Ascending aorta (tissue), 2 donors: ENCODE measurements at regions not wholly inside any gene's neighbourhood (a gene's known extent, or its start where the extent isn't known, plus 50 kb on each side); places are given as distances from the start of the nearest gene placed in this dataset.

ENCODE experiments used
- DNase-seq, 2 donors: peaks; one replicate each; pipeline ENCODE4 v3.0.0-alpha.2; 2019; ENCODE audit warnings: low spot score in 2 of 2
- H3K27ac ChIP-seq, 2 donors: fragments of 200-600 bp; sonication (generic); one replicate each; pipeline ENCODE4 v1.5.1; 2016 to 2017; ENCODE audit warnings: mild to moderate bottlenecking in 1 of 2
- H3K27me3 ChIP-seq: fragments of 200-600 bp; sonication (generic); one replicate; pipeline ENCODE4 v1.5.1; 2017
- H3K36me3 ChIP-seq, 2 donors: fragments of 200-600 bp; sonication (generic); one replicate each; pipeline ENCODE4 v1.5.1; 2016
- H3K4me1 ChIP-seq, 2 donors: fragments of 200-600 bp; sonication (generic); one replicate each; pipeline ENCODE4 v1.5.1; 2016 to 2017; ENCODE audit warnings: mild to moderate bottlenecking in 1 of 2
- H3K4me3 ChIP-seq, 2 donors: fragments of 200-600 bp; sonication (generic); one replicate each; pipeline ENCODE4 v1.5.1; 2016 to 2017; ENCODE audit warnings: mild to moderate bottlenecking in 1 of 2
- H3K9me3 ChIP-seq, 2 donors: fragments of 200-600 bp; sonication (generic); one replicate each; pipeline ENCODE4 v1.5.1; 2016
- CTCF ChIP-seq, 3 experiments: fragments of 200-600 bp in 2 of 3; fragments of 450-650 bp in 1 of 3; sonication (generic) in 2 of 3; IDR thresholded peaks; one replicate each; pipeline ENCODE4 v1.5.1; 2016 to 2019; ENCODE audit warnings: antibody characterized with exemption in 3 of 3, mild to moderate bottlenecking in 1 of 3, moderate library complexity in 1 of 3
- intact Hi-C: fragments of 100-400 bp; cut with DNase I; formaldehyde crosslinking; loops from one replicate; pipeline ENCODE4 v1.15.1; 2023

GRCh38 chr3:124391774-124392173 lies 338.5 kb upstream of the UMPS start:
- DNase-seq: no peak
- Histone ChIP-seq H3K9me3 (no peaks in the 10 kb centered on the region), H3K4me1 (peaks cover 7 to 20% of the 10 kb centered on the region in 2 donors), H3K27ac (no peak overlapping the region), H3K4me3 (no peak overlapping the region), H3K27me3 (no peaks in the 10 kb centered on the region), H3K36me3 (peaks cover 17 to 37% of the 10 kb centered on the region in 2 donors)
- intact Hi-C loops: no loop called here
- TF ChIP-seq CTCF (IDR thresholded peaks at IDR 0.05): no peak

DNA sequence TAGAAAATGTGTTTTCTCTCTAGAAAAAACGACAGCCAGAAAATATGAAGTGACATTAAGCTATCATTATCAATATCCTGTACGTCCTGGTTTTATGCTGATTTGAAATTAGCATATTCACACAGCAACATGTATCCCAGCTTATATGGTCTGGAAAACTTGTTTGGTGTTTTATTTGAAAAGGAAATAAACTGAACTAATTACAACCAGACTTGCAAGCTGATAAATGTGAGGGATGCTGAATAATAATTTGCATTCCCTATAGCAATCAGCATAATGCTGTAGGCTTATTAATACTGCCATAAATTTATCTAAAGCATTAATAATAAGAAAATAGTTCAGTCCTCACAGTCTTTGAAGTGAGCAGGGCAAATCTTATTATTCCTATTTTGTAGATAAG lies 336.9 kb upstream of the UMPS start:
- TF ChIP-seq CTCF (IDR thresholded peaks at IDR 0.05): no peak
- H3K36me3 ChIP-seq: peaks cover 12 to 41% of the 10 kb centered on the region in 2 donors
- intact Hi-C loops: no loop called here
- no peak for DNase-seq
- H3K4me3 ChIP-seq: no peak overlapping the region
- peak overlapping the region in 1 of 2 donors; percentile 24 for H3K27ac ChIP-seq
- no peaks in the 10 kb centered on the region for H3K9me3 ChIP-seq
- no peaks in the 10 kb centered on the region for H3K27me3 ChIP-seq
- H3K4me1 ChIP-seq: peaks cover 7 to 32% of the 10 kb centered on the region in 2 donors

GRCh38 chr3:124395162-124395561 lies 335.1 kb upstream of the UMPS start:
- H3K4me1 ChIP-seq: peaks cover 7 to 28% of the 10 kb centered on the region in 2 donors
- no peak for TF ChIP-seq CTCF (IDR thresholded peaks at IDR 0.05)
- H3K27me3 ChIP-seq: no peaks in the 10 kb centered on the region
- peaks cover 23 to 55% of the 10 kb centered on the region in 2 donors for H3K36me3 ChIP-seq
- no peak for DNase-seq
- intact Hi-C loops: no loop called here
- no peaks in the 10 kb centered on the region for H3K9me3 ChIP-seq
- H3K4me3 ChIP-seq: no peak overlapping the region
- peak overlapping the region; percentile 36 to 55 for H3K27ac ChIP-seq

DNA sequence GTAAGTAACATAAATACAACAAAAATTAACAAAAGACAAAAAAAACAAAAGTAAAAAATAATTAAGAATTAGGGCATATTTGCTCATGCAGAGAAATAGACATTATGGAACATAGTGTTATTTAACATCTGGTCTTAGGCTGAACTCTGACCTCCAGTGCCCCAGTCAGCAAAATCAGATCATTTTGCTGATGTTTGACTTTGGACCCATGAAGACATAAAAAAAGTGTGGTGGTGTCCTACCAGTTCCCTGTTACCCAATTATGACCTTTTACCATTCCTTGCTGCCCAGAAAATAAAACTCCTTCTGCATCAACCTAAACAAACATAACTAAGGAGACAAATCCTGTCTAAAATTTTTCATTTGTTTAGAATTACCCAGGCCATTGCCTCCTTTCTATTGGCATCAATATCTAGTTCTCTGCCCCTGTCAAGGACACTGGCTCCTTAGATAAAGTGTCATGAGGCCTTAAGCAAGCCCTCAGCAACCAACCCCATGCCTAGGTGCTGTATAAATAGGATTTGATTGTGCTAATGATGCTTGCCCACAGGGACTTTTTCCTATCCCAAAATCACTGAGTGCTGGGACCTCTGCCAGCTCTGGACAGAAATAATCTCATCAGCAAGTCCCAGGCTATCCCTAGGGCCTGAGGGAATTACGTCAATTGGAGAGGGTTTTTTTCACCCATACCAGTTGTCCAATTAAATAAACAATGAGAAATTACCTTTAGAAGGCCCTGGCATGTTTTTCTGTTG lies 334.5 kb upstream of the UMPS start:
- peak in 1 of 2 donors; percentile 76 for DNase-seq
- no peak for TF ChIP-seq CTCF (IDR thresholded peaks at IDR 0.05)
- Histone ChIP-seq H3K9me3 (no peaks in the 10 kb centered on the region), H3K4me1 (peaks cover 7 to 25% of the 10 kb centered on the region in 2 donors), H3K27ac (peak overlapping the region; percentile 6 to 55), H3K27me3 (no peaks in the 10 kb centered on the region), H3K4me3 (no peak overlapping the region), H3K36me3 (peaks cover 23 to 61% of the 10 kb centered on the region in 2 donors)
- intact Hi-C loops: no loop called here

- H3K27ac ChIP-seq: peak overlapping the region; percentile 33 to 55
- no peaks in the 10 kb centered on the region for H3K9me3 ChIP-seq
- no peak for DNase-seq
- peaks cover 23 to 57% of the 10 kb centered on the region in 2 donors for H3K36me3 ChIP-seq
- no peak overlapping the region for H3K4me3 ChIP-seq
- TF ChIP-seq CTCF (IDR thresholded peaks at IDR 0.05): no peak
- H3K27me3 ChIP-seq: no peaks in the 10 kb centered on the region
- intact Hi-C loops: no loop called here
- peaks cover 7 to 27% of the 10 kb centered on the region in 2 donors for H3K4me1 ChIP-seq
Observed at GRCh38 chr3:124396339-124396950, 333.8 kb upstream of the UMPS start.
